CD14-positive monocyte (primary cell): ENCODE measurements at regions not wholly inside any gene's neighbourhood (a gene's known extent, or its start where the extent isn't known, plus 50 kb on each side); places are given as distances from the start of the nearest gene placed in this dataset.

Source experiments
- DNase-seq, 3 donors: peaks; one replicate each; pipeline ENCODE4 v3.0.0-alpha.2; 2011 to 2022
- H2AFZ ChIP-seq: 2 replicates; pipeline ENCODE4 v1.6.0; 2012; ENCODE audit warnings: mild to moderate bottlenecking, low read depth, low read length, inconsistent platforms; ENCODE audit not compliant: insufficient read depth, poor library complexity, severe bottlenecking
- H3K27ac ChIP-seq, 2 donors: 1 replicate in 1 of 2; 2 replicates in 1 of 2; pipeline ENCODE4 v1.5.1; 2012 to 2013; ENCODE audit warnings: low read length in 2 of 2, control low read depth in 1 of 2, inconsistent platforms in 1 of 2, low read depth in 1 of 2, mild to moderate bottlenecking in 1 of 2
- H3K27me3 ChIP-seq, 2 donors: one replicate each; pipeline versions ENCODE4 v1.6.0 to v1.6.1; 2011 to 2013; ENCODE audit warnings: low read length in 2 of 2; ENCODE audit not compliant: control insufficient read depth in 2 of 2, insufficient read depth in 2 of 2
- H3K36me3 ChIP-seq, 2 donors: replicated peaks in 1 of 2; 1 replicate in 1 of 2; 2 replicates in 1 of 2; pipeline versions ENCODE4 v1.5.1 to v1.6.1; 2012 to 2013; ENCODE audit warnings: low read length in 2 of 2, control low read depth in 1 of 2, inconsistent platforms in 1 of 2, mild to moderate bottlenecking in 1 of 2; ENCODE audit not compliant: insufficient read depth in 2 of 2, control insufficient read depth in 1 of 2
- H3K4me1 ChIP-seq, 2 donors: 1 replicate in 1 of 2; 2 replicates in 1 of 2; pipeline versions ENCODE4 v1.5.1 to v1.6.1; 2012 to 2013; ENCODE audit warnings: low read length in 2 of 2, control low read depth in 1 of 2, inconsistent platforms in 1 of 2, mild to moderate bottlenecking in 1 of 2, moderate library complexity in 1 of 2; ENCODE audit not compliant: insufficient read depth in 2 of 2, control insufficient read depth in 1 of 2
- H3K4me2 ChIP-seq: replicated peaks from 2 replicates; pipeline ENCODE3; 2012; ENCODE audit warnings: low read length, moderate library complexity, mild to moderate bottlenecking; ENCODE audit not compliant: poor library complexity, severe bottlenecking; ENCODE audit errors: extremely low read depth
- H3K4me3 ChIP-seq, 3 experiments: fragments of 200-600 bp in 1 of 3; sonication (generic) in 1 of 3; replicated peaks in 1 of 3; 1 replicate in 2 of 3; 2 replicates in 1 of 3; pipeline ENCODE4 v1.5.1; 2011 to 2013; ENCODE audit warnings: low read length in 3 of 3, mild to moderate bottlenecking in 3 of 3, control low read depth in 2 of 3, low read depth in 2 of 3, inconsistent platforms in 1 of 3, moderate library complexity in 1 of 3
- H3K79me2 ChIP-seq: 2 replicates; pipeline ENCODE4 v1.6.0; 2012; ENCODE audit warnings: mild to moderate bottlenecking, control low read depth, inconsistent platforms, low read length, moderate library complexity; ENCODE audit not compliant: insufficient read depth
- H3K9ac ChIP-seq: 2 replicates; pipeline ENCODE4 v1.6.0; 2017; ENCODE audit warnings: low read length, mild to moderate bottlenecking; ENCODE audit not compliant: insufficient read depth, poor library complexity, severe bottlenecking
- H3K9me3 ChIP-seq, 2 donors: replicated peaks in 1 of 2; 1 replicate in 1 of 2; 2 replicates in 1 of 2; pipeline versions ENCODE4 v1.5.1 to v1.6.1; 2012 to 2013; ENCODE audit warnings: low read length in 2 of 2, control low read depth in 1 of 2; ENCODE audit not compliant: control insufficient read depth in 1 of 2, insufficient read depth in 1 of 2
- H4K20me1 ChIP-seq: 2 replicates; pipeline ENCODE4 v1.6.0; 2012; ENCODE audit warnings: mild to moderate bottlenecking, low read length, control low read depth, moderate library complexity; ENCODE audit not compliant: insufficient read depth
- H3K27ac Mint-ChIP-seq, 7 donors: one replicate each; pipeline ENCODE4 v1.8.0; 2020; ENCODE audit warnings: mild to moderate bottlenecking in 7 of 7, mixed read lengths in 7 of 7, moderate library complexity in 6 of 7, inconsistent platforms in 2 of 7
- H3K27me3 Mint-ChIP-seq, 3 donors: one replicate each; pipeline ENCODE4 v1.8.0; 2021 to 2022; ENCODE audit warnings: low read depth in 3 of 3, mild to moderate bottlenecking in 3 of 3, mixed read lengths in 3 of 3, moderate library complexity in 3 of 3, inconsistent platforms in 1 of 3
- H3K36me3 Mint-ChIP-seq, 2 donors: one replicate each; pipeline ENCODE4 v1.8.0; 2020; ENCODE audit warnings: mixed read lengths in 2 of 2, inconsistent platforms in 1 of 2, mild to moderate bottlenecking in 1 of 2
- H3K4me1 Mint-ChIP-seq: one replicate; pipeline ENCODE4 v1.8.0; 2020; ENCODE audit warnings: mild to moderate bottlenecking, mixed read lengths
- H3K4me3 Mint-ChIP-seq, 2 donors: one replicate each; pipeline ENCODE4 v1.8.0; 2020; ENCODE audit warnings: mild to moderate bottlenecking in 2 of 2, mixed read lengths in 2 of 2, moderate library complexity in 1 of 2
- H3K9me3 Mint-ChIP-seq, 7 donors: one replicate each; pipeline ENCODE4 v1.8.0; 2020 to 2022; ENCODE audit warnings: mixed read lengths in 7 of 7, mild to moderate bottlenecking in 6 of 7, moderate library complexity in 6 of 7, inconsistent platforms in 2 of 7
- WGBS: methylation state at CpG from one replicate; pipeline ENCODE4 v1.1.5; 2013; ENCODE audit warnings: missing lambda C conversion rate; ENCODE audit not compliant: insufficient coverage; 5-methylcytosine and 5-hydroxymethylcytosine counted together
- intact Hi-C, 2 donors: fragments of 100-400 bp; cut with micrococcal nuclease; formaldehyde crosslinking; loops; one replicate each; pipeline versions ENCODE4 v1.15.0 to v1.15.1; 2023
- TF ChIP-seq, protein P1 (sequence below): fragments of 200-600 bp; IDR thresholded peaks from one replicate; pipeline ENCODE4 v1.8.0; 2022; ENCODE audit warnings: antibody characterized with exemption, mild to moderate bottlenecking

GRCh38 chr12:19054035-19054434 lies 75.5 kb upstream of the PLEKHA5 start:
- no peak overlapping the region for H3K9ac ChIP-seq
- Mint-ChIP-seq H3K27me3 (peaks cover 0 to 1% (median 0%) of the 10 kb centered on the region in 3 donors), H3K9me3 (peaks cover 1 to 6% (median 3%) of the 10 kb centered on the region in 7 donors), H3K27ac (no peak overlapping the region), H3K4me3 (no peak overlapping the region), H3K4me1 (no peaks in the 10 kb centered on the region), H3K36me3 (no peaks in the 10 kb centered on the region)
- H3K27me3 ChIP-seq: no peaks in the 10 kb centered on the region
- H4K20me1 ChIP-seq: no peaks in the 10 kb centered on the region
- H3K4me3 ChIP-seq: no peak overlapping the region
- TF ChIP-seq, protein P1, sequence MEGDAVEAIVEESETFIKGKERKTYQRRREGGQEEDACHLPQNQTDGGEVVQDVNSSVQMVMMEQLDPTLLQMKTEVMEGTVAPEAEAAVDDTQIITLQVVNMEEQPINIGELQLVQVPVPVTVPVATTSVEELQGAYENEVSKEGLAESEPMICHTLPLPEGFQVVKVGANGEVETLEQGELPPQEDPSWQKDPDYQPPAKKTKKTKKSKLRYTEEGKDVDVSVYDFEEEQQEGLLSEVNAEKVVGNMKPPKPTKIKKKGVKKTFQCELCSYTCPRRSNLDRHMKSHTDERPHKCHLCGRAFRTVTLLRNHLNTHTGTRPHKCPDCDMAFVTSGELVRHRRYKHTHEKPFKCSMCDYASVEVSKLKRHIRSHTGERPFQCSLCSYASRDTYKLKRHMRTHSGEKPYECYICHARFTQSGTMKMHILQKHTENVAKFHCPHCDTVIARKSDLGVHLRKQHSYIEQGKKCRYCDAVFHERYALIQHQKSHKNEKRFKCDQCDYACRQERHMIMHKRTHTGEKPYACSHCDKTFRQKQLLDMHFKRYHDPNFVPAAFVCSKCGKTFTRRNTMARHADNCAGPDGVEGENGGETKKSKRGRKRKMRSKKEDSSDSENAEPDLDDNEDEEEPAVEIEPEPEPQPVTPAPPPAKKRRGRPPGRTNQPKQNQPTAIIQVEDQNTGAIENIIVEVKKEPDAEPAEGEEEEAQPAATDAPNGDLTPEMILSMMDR: no peak
- no peaks in the 10 kb centered on the region for H3K36me3 ChIP-seq
- H3K27ac ChIP-seq: no peak overlapping the region
- H3K9me3 ChIP-seq: no peaks in the 10 kb centered on the region
- H2AFZ ChIP-seq: no peak overlapping the region
- intact Hi-C loops: no loop called here
- no peak overlapping the region for H3K4me2 ChIP-seq
- no peaks in the 10 kb centered on the region for H3K79me2 ChIP-seq
- WGBS: no CpG with 5 or more reads among the region's 1 CpG
- DNase-seq: no peak
- H3K4me1 ChIP-seq: no peaks in the 10 kb centered on the region

GRCh38 chr12:19055589-19055988 lies 73.9 kb upstream of the PLEKHA5 start:
- H3K4me1 Mint-ChIP-seq: no peaks in the 10 kb centered on the region
- H3K27ac Mint-ChIP-seq: no peak overlapping the region
- no peak overlapping the region for H3K4me3 Mint-ChIP-seq
- H4K20me1 ChIP-seq: no peaks in the 10 kb centered on the region
- TF ChIP-seq, protein P1: no peak
- no peak overlapping the region for H3K4me2 ChIP-seq
- H3K27ac ChIP-seq: no peak overlapping the region
- no peaks in the 10 kb centered on the region for H3K36me3 ChIP-seq
- H3K9me3 Mint-ChIP-seq: peaks cover 1 to 6% (median 3%) of the 10 kb centered on the region in 7 donors
- no peak overlapping the region for H3K9ac ChIP-seq
- peaks cover 0 to 1% (median 0%) of the 10 kb centered on the region in 3 donors for H3K27me3 Mint-ChIP-seq
- no peak overlapping the region for H2AFZ ChIP-seq
- no peak for DNase-seq
- no peaks in the 10 kb centered on the region for H3K9me3 ChIP-seq
- H3K4me1 ChIP-seq: no peaks in the 10 kb centered on the region
- 93% methylated on average over 3 of the region's 4 CpGs for WGBS
- no peaks in the 10 kb centered on the region for H3K27me3 ChIP-seq
- no peak overlapping the region for H3K4me3 ChIP-seq
- no peaks in the 10 kb centered on the region for H3K36me3 Mint-ChIP-seq
- H3K79me2 ChIP-seq: no peaks in the 10 kb centered on the region
- intact Hi-C loops: no loop called here
